EL (cell line): ENCODE measurements at regions not wholly inside any gene's neighbourhood (a gene's known extent, or its start where the extent isn't known, plus 50 kb on each side); places are given as distances from the start of the nearest gene placed in this dataset.
"Not testable (repeated sequence)": the region's sequence is repeated elsewhere in the genome, so short reads cannot be mapped to it uniquely, and the experiment has no call there.

Experiments used
- DNase-seq: peaks from one replicate; pipeline ENCODE4 v3.0.0-alpha.2; 2016

GRCh38 chr17:13131225-13131624 is 113.4 kb upstream of the ELAC2 start:
- DNase-seq, result no peak

- DNase-seq, result no peak
These were observed 111.5 kb upstream of the ELAC2 start for GRCh38 chr17:13129356-13129755.

DNA sequence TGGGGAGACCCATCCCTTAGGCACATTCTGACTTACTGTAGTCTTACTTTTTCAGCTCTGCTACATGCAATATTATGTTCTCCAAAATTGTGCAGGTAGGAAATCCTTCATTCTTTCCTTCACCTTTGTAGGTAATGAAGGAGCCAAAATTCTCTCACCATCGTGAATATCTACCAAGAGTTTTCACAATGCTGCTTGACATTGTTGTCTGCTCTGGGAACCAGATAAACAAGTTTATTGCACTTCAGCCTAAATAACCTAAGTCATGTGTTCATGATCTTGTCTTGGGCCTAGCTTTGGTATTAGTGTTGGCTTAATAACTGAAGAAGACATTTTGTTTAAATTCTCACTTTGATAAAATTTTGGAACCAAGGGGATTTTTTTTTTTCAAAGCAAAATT is 110.8 kb upstream of the ELAC2 start:
- no peak for DNase-seq

- DNase-seq, result no peak
These were observed 110.2 kb upstream of the ELAC2 start for GRCh38 chr17:13127921-13128602.

GRCh38 chr17:13120864-13121263 is 103.0 kb upstream of the ELAC2 start:
- DNase-seq, result no peak

DNA sequence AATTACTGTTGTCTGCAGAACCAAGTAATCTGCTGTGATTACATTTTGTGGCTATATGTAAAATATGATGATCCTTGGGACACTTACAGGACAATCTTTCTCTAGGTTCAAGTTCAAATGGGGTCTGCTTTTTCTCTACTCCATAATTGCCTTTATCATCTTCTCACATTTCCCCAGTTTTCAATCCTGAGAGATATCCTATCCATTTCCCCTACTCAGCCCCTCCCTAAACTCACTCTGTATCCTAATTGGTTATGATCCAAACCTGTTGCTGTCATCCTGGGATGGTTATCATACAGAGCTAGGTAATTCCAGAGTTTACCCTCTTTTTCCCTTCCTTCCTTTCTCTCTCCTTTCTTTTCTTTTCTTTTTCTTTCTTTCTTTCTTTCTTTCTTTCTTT is 100.5 kb upstream of the ELAC2 start:
- DNase-seq, result no peak

- DNase-seq, result no peak
These were observed 99.8 kb upstream of the ELAC2 start for GRCh38 chr17:13117616-13118015.

DNA sequence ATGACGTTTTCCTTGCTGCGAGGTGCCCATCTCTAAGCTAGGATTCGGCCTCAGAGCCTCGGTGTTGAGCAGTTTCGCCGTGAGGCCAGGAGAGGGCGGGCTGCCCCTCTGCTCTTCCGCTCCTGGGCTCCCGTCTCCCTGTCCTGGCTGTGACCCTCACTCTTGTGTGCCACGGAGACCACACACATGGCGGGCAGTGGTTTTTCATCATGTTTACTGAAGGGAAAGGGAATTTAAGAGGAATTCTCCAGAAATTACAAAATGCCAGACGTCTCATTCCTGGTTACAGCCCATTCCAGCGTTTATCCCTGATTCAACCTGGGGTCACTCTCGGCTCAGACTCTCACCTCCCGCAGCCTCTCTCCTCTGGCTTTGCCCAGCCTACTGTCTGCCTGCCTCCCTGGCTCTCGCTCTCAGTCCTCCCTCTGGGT is 96.8 kb upstream of the ELAC2 start:
- DNase-seq, result peak; percentile 65

- no peak for DNase-seq
These were observed 96.1 kb upstream of the ELAC2 start for GRCh38 chr17:13113821-13114525.

GRCh38 chr17:13107676-13108235 is 89.9 kb upstream of the ELAC2 start:
- peak; percentile 28 for DNase-seq

GRCh38 chr17:13106171-13106570 is 88.3 kb upstream of the ELAC2 start:
- no peak for DNase-seq

- DNase-seq, result no peak
These were observed 86.7 kb upstream of the ELAC2 start for GRCh38 chr17:13104576-13104975.

DNA sequence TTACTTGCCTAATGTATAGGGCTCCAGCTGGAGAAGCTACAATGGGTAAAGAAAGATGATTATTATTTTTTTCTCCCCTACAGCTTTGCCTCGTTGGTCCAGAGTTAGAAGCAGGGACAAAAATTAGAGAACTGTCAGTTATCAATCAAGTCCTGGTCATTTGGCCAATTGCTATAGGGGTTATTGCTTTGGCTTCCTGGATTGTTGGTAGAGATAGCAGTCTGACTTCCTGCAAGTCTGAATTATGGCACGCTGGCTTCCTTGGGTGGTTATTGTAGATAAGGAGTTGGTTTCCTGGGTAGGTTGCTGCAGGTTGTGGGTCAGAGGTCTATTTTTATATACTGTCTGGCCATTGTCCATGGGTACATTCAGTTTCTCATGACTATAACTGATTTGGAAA is 84.7 kb upstream of the ELAC2 start:
- DNase-seq, result no peak

GRCh38 chr17:13099926-13100325 is 82.1 kb upstream of the ELAC2 start:
- no peak for DNase-seq

- no peak for DNase-seq
These were observed 81.4 kb upstream of the ELAC2 start for GRCh38 chr17:13099089-13099735.

DNA sequence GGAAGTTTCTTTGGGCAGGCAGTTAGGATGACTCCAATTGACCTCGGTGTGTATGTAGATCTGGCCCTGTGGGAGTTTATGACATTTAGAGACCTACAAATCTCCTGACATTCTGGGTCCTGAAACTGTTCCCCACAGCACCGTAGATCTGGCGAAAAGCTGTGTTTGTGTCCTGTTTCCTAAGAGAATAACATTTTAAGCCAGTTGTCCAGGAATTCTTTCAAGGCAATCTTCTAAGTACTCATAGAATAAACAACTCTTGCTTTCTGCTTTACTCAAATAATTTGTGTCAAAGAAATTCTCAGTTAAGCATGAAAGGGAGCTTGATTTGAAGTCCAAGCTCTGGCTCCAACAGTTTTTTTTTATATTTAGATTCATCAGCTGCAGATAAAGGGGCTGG is 78.5 kb upstream of the ELAC2 start:
- DNase-seq, result no peak

- DNase-seq, result not testable (repeated sequence)
These were observed 74.2 kb upstream of the ELAC2 start for GRCh38 chr17:13092010-13092409.

DNA sequence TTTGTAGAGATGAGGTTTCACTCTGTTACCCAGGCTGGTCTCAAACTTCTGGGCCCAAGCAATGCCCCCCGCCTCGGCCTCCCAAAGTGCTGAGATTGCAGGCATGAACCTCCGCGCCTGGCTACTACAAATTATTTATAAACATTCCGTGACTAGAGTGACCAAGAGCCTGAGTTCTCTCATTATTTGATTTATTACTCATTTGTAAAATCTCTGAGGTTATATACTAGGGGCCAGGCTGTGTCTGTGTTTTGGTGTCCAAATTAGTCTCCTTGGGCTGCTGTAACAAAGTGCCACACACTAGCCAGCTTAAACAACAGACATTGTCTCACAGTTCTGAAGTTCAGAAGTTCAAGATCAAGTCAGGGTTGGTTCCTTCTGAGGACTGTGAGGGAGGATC is 70.8 kb upstream of the ELAC2 start:
- no peak for DNase-seq

- no peak for DNase-seq
These were observed 70.0 kb upstream of the ELAC2 start for GRCh38 chr17:13087802-13088201.

GRCh38 chr17:13086142-13086769 is 68.4 kb upstream of the ELAC2 start:
- DNase-seq, result peak; percentile 34

DNA sequence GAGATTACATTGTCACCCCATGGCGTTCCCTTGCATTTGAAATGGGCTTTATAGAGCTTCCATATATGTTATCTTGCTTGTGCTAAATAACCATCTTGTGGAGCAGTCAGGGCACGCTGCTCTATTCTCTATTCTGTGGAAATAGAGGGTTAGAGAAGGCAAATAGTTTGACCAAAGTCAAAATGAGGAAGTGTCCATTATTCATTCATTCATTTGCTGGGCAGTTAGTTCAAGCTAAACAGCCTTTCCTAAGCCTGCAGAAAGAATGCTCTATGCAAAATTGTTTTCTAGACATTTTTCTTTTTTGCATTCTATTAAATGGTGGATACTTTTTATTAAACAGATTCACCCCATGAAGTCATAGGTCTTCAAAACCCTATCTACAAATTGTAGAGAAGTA is 67.8 kb upstream of the ELAC2 start:
- DNase-seq, result no peak

DNA sequence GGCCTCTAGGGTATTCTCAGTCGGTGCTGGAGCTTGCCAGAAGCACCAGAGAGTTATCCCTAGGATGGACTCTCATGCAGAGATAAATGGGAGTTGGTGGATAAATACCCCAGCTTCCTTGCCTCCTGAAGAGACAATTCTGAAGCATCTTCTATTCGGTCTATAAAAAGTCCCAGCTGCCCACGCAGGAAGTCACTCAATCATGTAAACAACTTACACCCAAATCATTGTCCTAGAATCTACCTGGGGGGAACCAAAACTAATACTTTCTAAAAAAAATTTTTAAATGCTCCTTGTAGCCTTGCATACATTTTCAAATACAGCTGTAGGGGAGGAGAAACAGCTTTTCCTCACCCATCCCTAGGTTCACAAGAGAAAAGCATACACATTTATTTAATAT is 66.6 kb upstream of the ELAC2 start:
- no peak for DNase-seq

DNA sequence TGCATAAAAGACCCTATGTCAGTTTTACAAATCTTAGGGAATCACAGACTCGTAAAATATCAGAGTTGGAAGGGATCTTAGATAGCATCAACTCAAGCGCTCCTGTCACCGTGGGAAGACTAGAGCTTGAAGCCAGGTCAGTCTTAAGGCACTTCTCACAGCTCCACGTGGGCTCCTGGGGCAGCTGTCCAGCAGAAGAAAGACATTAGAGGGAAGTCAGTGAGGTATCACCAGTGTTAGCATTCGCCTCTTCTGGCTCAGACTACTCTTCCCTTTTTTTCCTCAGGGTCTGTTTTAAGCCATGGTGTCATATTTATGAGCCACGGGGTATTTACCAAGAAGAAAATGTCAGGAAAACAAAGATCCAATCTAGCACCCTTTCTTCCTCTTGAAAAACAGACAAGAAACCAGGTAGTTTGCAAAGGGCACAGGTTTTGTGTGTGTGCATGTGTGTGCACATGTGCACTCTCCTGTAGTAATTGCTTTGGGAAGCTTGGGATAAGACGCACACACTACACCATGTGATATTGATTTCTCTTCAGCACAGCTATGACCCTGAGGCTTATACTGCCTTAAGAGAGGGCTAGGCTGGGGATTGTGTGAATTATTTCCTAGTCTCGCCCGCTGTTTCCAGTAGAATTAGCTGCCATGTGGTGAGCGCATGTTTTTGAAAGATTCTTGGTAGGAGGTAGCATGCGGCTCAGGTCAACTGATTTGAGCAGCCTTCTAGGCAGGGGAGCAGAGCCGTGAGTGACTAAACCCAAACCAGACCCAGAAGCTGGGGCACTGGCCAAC is 61.0 kb upstream of the ELAC2 start:
- DNase-seq, result no peak
